ENCODE measurements at regions not wholly inside any gene's neighbourhood (a gene's known extent, or its start where the extent isn't known, plus 50 kb on each side); places are given as distances from the start of the nearest gene placed in this dataset.

- no peak overlapping the region for H3K4me3 ChIP-seq (ENCODE audit: low read depth in 2 of 2, low read length in 1 of 2)
- ChIA-PET POLR2A (no interaction called here), CTCF (interaction anchor here (1.3 to 2.0 kb wide), 2 partner anchors 11 to 55 kb away, joined by 3 to 5 read pairs; no protein-coding TSS in a partner anchor)
- no peaks in the 10 kb centered on the region for H3F3A ChIP-seq (replicated peaks; ENCODE audit: insufficient read depth)
- WGBS (ENCODE audit: low lambda C conversion rate): 98% methylated on average over 4 of the region's 4 CpGs
- no peaks in the 10 kb centered on the region for H3K9me2 ChIP-seq
- H3K4me2 ChIP-seq: no peak overlapping the region
- H3K9me3 ChIP-seq: no peaks in the 10 kb centered on the region
- no peak for DNase-seq
- no peaks in the 10 kb centered on the region for H3K79me2 ChIP-seq (ENCODE audit: insufficient read depth)
- no peaks in the 10 kb centered on the region for H3K36me3 ChIP-seq (replicated peaks in 1 of 2; ENCODE audit: control insufficient read depth in 1 of 2, insufficient read depth in 2 of 2, low read length in 1 of 2)
- H3K4me1 ChIP-seq (ENCODE audit: control insufficient read depth in 1 of 2, insufficient read depth in 2 of 2, low read depth in 1 of 2, low read length in 1 of 2): no peaks in the 10 kb centered on the region; a peak in 1 of 4 replicates
- H3K27ac ChIP-seq (ENCODE audit: low read depth in 2 of 2, low read length in 1 of 2): no peak overlapping the region
- no peak overlapping the region for H3K9ac ChIP-seq
- no peak overlapping the region for H2AFZ ChIP-seq (ENCODE audit: low read depth)
- H3K27me3 ChIP-seq (ENCODE audit: insufficient read depth): no peaks in the 10 kb centered on the region
- no peaks in the 10 kb centered on the region for H4K20me1 ChIP-seq (ENCODE audit: insufficient read depth)
- TF ChIP-seq YY1 (IDR thresholded peaks at IDR 0.05; ENCODE audit: low read depth) (no peak), JUND (IDR thresholded peaks at IDR 0.05) (no peak), POLR2AphosphoS5 (IDR thresholded peaks at IDR 0.05; ENCODE audit: low read depth, low read length) (no peak), TAF1 (IDR thresholded peaks at IDR 0.05; ENCODE audit: borderline replicate concordance, low read depth, low read length) (no peak), NRF1 (IDR thresholded peaks at IDR 0.05; ENCODE audit: low read depth, low read length) (no peak), EZH2phosphoT487 (IDR thresholded peaks at IDR 0.05; ENCODE audit: borderline replicate concordance, low read depth) (no peak), USF2 (IDR thresholded peaks at IDR 0.05; ENCODE audit: borderline replicate concordance, low read depth, low read length) (no peak), MAX (IDR thresholded peaks at IDR 0.05; ENCODE audit: low read depth) (no peak), MEF2A (IDR thresholded peaks at IDR 0.05; ENCODE audit: borderline replicate concordance, low read depth) (no peak), EP300 (IDR thresholded peaks at IDR 0.05; ENCODE audit: borderline replicate concordance in 1 of 2, low read depth in 1 of 2, low read length in 1 of 2) (no peak), ELF1 (IDR thresholded peaks at IDR 0.05) (no peak), PBX3 (IDR thresholded peaks at IDR 0.05) (no peak), FOSL2 (IDR thresholded peaks at IDR 0.05; ENCODE audit: borderline replicate concordance, low read depth) (no peak), USF1 (IDR thresholded peaks at IDR 0.05; ENCODE audit: borderline replicate concordance, low read depth) (no peak), SMC3 (IDR thresholded peaks at IDR 0.05; ENCODE audit: low read depth, low read length) (no peak), FOXJ3 (CRISPR knock-in tag; IDR thresholded peaks at IDR 0.05) (no peak), FOXM1 (IDR thresholded peaks at IDR 0.05; ENCODE audit: low read depth) (no peak), RCOR1 (IDR thresholded peaks at IDR 0.05; ENCODE audit: low read length) (no peak), ZBTB33 (IDR thresholded peaks at IDR 0.05; ENCODE audit: borderline replicate concordance, low read depth) (no peak)
Observed at GRCh38 chr2:74067221-74067747, 80.4 kb downstream of the BOLA3 start.

Measured in SK-N-SH (cell line).